SJCRH30 (cell line): ENCODE measurements at regions not wholly inside any gene's neighbourhood (a gene's known extent, or its start where the extent isn't known, plus 50 kb on each side); places are given as distances from the start of the nearest gene placed in this dataset.

Experiments
- DNase-seq, 2 experiments: peaks; one replicate each; pipeline ENCODE4 v3.0.0-alpha.2; 2015 to 2020
- H3K27ac ChIP-seq: fragments of 250-450 bp; sonication (Bioruptor Pico); 2 replicates; pipeline ENCODE4 v1.5.1; 2020; ENCODE audit warnings: mild to moderate bottlenecking, moderate library complexity
- H3K27me3 ChIP-seq: fragments of 250-450 bp; sonication (Bioruptor Pico); 2 replicates; pipeline ENCODE4 v1.5.1; 2020; ENCODE audit warnings: mild to moderate bottlenecking, moderate library complexity
- H3K36me3 ChIP-seq: fragments of 250-450 bp; sonication (Bioruptor Pico); 2 replicates; pipeline ENCODE4 v1.5.1; 2020; ENCODE audit warnings: mild to moderate bottlenecking, moderate library complexity
- H3K4me1 ChIP-seq: fragments of 250-450 bp; sonication (Bioruptor Pico); 2 replicates; pipeline ENCODE4 v1.5.1; 2020; ENCODE audit warnings: mild to moderate bottlenecking, moderate library complexity
- H3K4me3 ChIP-seq: fragments of 250-450 bp; sonication (Bioruptor Pico); 2 replicates; pipeline ENCODE4 v1.5.1; 2020; ENCODE audit warnings: mild to moderate bottlenecking, moderate library complexity
- H3K9me3 ChIP-seq: fragments of 250-450 bp; sonication (Bioruptor Pico); replicated peaks from 2 replicates; pipeline ENCODE4 v1.5.1; 2020; ENCODE audit warnings: mild to moderate bottlenecking, moderate library complexity

DNA sequence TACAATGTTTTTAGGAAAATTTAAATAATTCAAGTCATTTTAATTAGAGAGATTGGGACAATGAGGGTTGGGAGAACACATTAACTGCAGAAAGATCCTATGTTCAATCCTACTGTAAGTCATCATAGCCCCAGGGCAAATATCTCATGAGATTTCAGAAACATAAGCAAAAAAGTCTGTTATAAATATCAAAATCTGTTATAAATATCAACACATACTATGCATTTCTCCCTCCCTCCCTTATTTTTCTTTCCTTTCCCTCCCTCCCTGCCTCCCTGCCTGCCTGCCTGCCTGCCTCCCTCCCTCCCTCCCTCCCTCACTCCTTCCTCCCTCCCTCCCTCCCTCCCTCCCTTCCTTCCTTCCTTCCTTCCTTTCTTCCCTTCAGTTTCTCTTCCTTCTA is 267.3 kb upstream of the SASH1 start:
- peaks cover 17% of the 10 kb centered on the region for H3K9me3 ChIP-seq
- DNase-seq = no peak
- H3K4me3 ChIP-seq = no peak overlapping the region
- no peak overlapping the region for H3K27ac ChIP-seq
- peaks cover 11% of the 10 kb centered on the region for H3K4me1 ChIP-seq
- no peaks in the 10 kb centered on the region for H3K27me3 ChIP-seq
- H3K36me3 ChIP-seq = no peaks in the 10 kb centered on the region

GRCh38 chr6:148076051-148076450 is 266.6 kb upstream of the SASH1 start:
- H3K4me3 ChIP-seq = no peak overlapping the region

GRCh38 chr6:148080315-148080714 is 262.3 kb upstream of the SASH1 start:
- no peak overlapping the region for H3K4me3 ChIP-seq
- no peak for DNase-seq
- no peak overlapping the region for H3K27ac ChIP-seq

More at GRCh38 chr6:148076051-148076450, 266.6 kb upstream of the SASH1 start:
- no peaks in the 10 kb centered on the region for H3K36me3 ChIP-seq
- no peak overlapping the region for H3K27ac ChIP-seq
- H3K4me1 ChIP-seq = peaks cover 11% of the 10 kb centered on the region
- no peaks in the 10 kb centered on the region for H3K27me3 ChIP-seq
- no peak for DNase-seq
- H3K9me3 ChIP-seq = peaks cover 16% of the 10 kb centered on the region

GRCh38 chr6:148081076-148081475 is 261.6 kb upstream of the SASH1 start:
- Histone ChIP-seq H3K27me3 (no peaks in the 10 kb centered on the region), H3K36me3 (no peaks in the 10 kb centered on the region; the same call in 1 of the 2 replicates), H3K9me3 (peaks cover 3% of the 10 kb centered on the region; the same call in 1 of the 2 replicates), H3K4me3 (no peak overlapping the region), H3K27ac (no peak overlapping the region), H3K4me1 (peaks cover 35% of the 10 kb centered on the region)
- no peak for DNase-seq

More at GRCh38 chr6:148080315-148080714, 262.3 kb upstream of the SASH1 start:
- peaks cover 30% of the 10 kb centered on the region for H3K4me1 ChIP-seq
- H3K27me3 ChIP-seq = no peaks in the 10 kb centered on the region
- peaks cover 3% of the 10 kb centered on the region; the same call in 1 of the 2 replicates for H3K9me3 ChIP-seq
- H3K36me3 ChIP-seq = no peaks in the 10 kb centered on the region; the same call in 1 of the 2 replicates

- no peaks in the 10 kb centered on the region; the same call in 1 of the 2 replicates for H3K36me3 ChIP-seq
- H3K9me3 ChIP-seq = peaks cover 7% of the 10 kb centered on the region; the same call in 1 of the 2 replicates
- peak overlapping the region; percentile 17; the same call in 1 of the 2 replicates for H3K27ac ChIP-seq
- no peaks in the 10 kb centered on the region for H3K27me3 ChIP-seq
- DNase-seq = no peak
- no peak overlapping the region for H3K4me3 ChIP-seq
- H3K4me1 ChIP-seq = peaks cover 44% of the 10 kb centered on the region
Observed at GRCh38 chr6:148082044-148082443, 260.6 kb upstream of the SASH1 start.

- Histone ChIP-seq H3K27ac (peak overlapping the region; percentile 17), H3K4me1 (peaks cover 46% of the 10 kb centered on the region), H3K4me3 (no peak overlapping the region), H3K9me3 (peaks cover 8% of the 10 kb centered on the region; the same call in 1 of the 2 replicates), H3K36me3 (no peaks in the 10 kb centered on the region; the same call in 1 of the 2 replicates), H3K27me3 (no peaks in the 10 kb centered on the region)
- peak; percentile 47 to 72 for DNase-seq
Observed at GRCh38 chr6:148082696-148083095, 259.9 kb upstream of the SASH1 start.

- Histone ChIP-seq H3K36me3 (no peaks in the 10 kb centered on the region; the same call in 1 of the 2 replicates), H3K27ac (peak overlapping the region; percentile 93), H3K9me3 (peaks cover 6% of the 10 kb centered on the region), H3K4me3 (peak overlapping the region; percentile 41), H3K4me1 (peaks cover 46% of the 10 kb centered on the region), H3K27me3 (no peaks in the 10 kb centered on the region)
- peak; percentile 68 to 85 for DNase-seq
Observed at GRCh38 chr6:148085631-148086331, 256.9 kb upstream of the SASH1 start.

DNA sequence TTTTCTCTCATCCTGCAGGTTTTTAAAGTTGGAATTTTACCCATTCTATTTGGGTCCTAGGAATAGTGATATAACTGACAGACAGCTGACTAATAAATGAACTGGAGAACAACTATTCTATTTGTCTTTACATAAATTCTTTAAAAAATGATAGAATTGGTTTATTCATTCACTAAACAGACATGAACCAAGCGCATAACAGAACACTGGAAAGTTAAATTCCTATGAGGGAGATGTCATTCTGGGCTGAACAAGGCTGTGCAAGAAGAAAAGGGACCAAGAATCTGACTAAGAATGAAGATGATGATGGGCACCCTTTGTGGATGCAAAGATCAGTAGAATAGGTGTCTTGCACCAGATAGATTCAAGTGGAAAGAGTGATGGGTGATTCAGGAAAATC is 256.3 kb upstream of the SASH1 start:
- no peak overlapping the region for H3K4me3 ChIP-seq
- H3K36me3 ChIP-seq = no peaks in the 10 kb centered on the region; the same call in 1 of the 2 replicates
- H3K27ac ChIP-seq = peak overlapping the region; percentile 93
- H3K4me1 ChIP-seq = peaks cover 46% of the 10 kb centered on the region
- no peaks in the 10 kb centered on the region for H3K27me3 ChIP-seq
- DNase-seq = peak in 1 of 2 experiments; percentile 9
- H3K9me3 ChIP-seq = peaks cover 12% of the 10 kb centered on the region

GRCh38 chr6:148086843-148087242 is 255.8 kb upstream of the SASH1 start:
- H3K27ac ChIP-seq = peak overlapping the region; percentile 93
- no peaks in the 10 kb centered on the region for H3K27me3 ChIP-seq
- no peaks in the 10 kb centered on the region; the same call in 1 of the 2 replicates for H3K36me3 ChIP-seq
- peaks cover 14% of the 10 kb centered on the region for H3K9me3 ChIP-seq
- no peak for DNase-seq
- no peak overlapping the region for H3K4me3 ChIP-seq
- peaks cover 43% of the 10 kb centered on the region for H3K4me1 ChIP-seq

- no peak overlapping the region for H3K4me3 ChIP-seq
- no peak overlapping the region for H3K27ac ChIP-seq
- H3K27me3 ChIP-seq = no peaks in the 10 kb centered on the region
- H3K36me3 ChIP-seq = no peaks in the 10 kb centered on the region; the same call in 1 of the 2 replicates
- H3K9me3 ChIP-seq = peaks cover 17% of the 10 kb centered on the region
- H3K4me1 ChIP-seq = peaks cover 35% of the 10 kb centered on the region
- no peak for DNase-seq
Observed at GRCh38 chr6:148087659-148088058, 255.0 kb upstream of the SASH1 start.

DNA sequence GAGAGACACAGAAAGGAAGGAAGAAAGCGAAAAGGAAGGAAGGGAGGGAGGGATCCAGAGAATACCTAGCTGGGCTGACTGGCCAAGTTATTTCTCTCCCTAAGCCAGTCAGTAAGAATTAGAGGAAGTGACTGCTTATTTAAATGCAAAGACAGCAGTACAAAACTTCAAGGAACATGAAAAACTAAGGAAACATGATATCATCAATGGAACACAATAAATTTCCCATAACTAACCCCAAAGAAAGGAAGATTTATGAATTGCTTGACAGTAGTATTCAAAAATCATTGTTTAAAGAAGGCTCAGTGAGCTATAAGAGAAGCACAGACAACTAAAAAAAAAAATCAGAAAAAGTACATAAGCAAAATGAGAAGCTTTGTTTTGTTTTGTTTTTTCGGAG is 252.3 kb upstream of the SASH1 start:
- Histone ChIP-seq H3K4me3 (no peak overlapping the region), H3K9me3 (peaks cover 17% of the 10 kb centered on the region), H3K36me3 (no peaks in the 10 kb centered on the region), H3K4me1 (peaks cover 16% of the 10 kb centered on the region), H3K27ac (no peak overlapping the region), H3K27me3 (no peaks in the 10 kb centered on the region)
- DNase-seq = no peak

DNA sequence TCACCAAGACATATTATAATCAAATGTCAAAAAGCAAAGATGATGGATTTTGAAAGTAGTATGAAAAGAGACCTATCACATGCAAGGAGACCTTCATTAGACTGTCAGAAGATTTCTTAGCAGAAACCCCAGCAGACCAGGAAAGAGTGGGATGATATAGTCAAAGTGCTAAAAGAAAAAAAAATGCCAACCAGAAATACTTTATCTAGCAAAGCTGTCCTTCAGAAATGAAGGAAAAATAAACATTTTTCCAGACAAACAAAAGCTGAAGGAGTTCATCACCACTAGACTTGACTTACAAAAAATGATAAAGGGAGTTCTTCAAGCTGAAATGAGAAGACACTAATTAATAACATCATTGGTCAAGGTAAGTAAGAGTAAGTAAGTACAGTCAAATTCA is 251.2 kb upstream of the SASH1 start:
- Histone ChIP-seq H3K27ac (no peak overlapping the region), H3K9me3 (peaks cover 17% of the 10 kb centered on the region), H3K36me3 (no peaks in the 10 kb centered on the region), H3K4me3 (no peak overlapping the region), H3K27me3 (no peaks in the 10 kb centered on the region), H3K4me1 (peaks cover 8% of the 10 kb centered on the region)
- DNase-seq = no peak

DNA sequence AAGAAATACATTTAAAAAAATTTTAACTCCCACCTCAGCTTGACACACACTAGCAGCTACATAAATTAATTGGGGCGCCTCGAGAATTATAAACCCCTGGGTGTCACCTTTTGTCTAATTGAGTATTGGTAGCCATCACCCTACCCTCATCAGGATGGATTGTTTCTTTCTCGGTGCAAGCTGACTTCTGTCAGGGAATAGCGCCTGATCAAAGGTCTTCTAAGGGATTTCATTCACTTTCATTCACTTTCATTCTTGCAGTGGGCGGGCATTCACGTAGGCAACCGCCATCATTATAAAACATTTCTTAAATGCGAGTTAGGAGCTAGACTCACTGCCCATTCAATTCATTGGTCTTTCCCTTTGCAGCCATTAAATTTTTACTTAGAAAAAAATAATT is 239.2 kb upstream of the SASH1 start:
- Histone ChIP-seq H3K27ac (no peak overlapping the region), H3K9me3 (0 out of 2 replicates have a peak, but pooled peaks cover 4% of the 10 kb centered on the region), H3K4me3 (no peak overlapping the region), H3K4me1 (no peaks in the 10 kb centered on the region), H3K36me3 (no peaks in the 10 kb centered on the region), H3K27me3 (no peaks in the 10 kb centered on the region)
- DNase-seq = no peak

DNA sequence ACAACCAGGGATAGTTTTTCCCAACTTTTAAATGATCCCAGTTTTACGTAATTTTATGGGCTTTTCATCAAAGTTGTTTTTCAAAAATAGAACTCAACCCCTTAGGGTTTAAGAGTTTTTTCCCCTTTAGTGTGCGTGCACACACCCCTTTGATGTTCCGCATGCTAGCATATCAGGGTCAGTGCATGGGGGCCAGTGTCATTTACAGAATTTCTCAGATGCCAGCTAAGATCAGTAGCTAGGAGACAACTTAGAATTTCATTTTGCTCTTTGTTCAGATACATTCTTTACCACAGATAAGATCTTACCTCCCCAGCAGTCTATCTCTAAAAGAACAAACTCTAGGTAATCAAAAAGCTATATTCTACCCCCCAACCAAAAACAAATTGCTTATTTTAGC is 238.5 kb upstream of the SASH1 start:
- H3K36me3 ChIP-seq = no peaks in the 10 kb centered on the region
- no peak overlapping the region for H3K4me3 ChIP-seq
- no peak for DNase-seq
- no peak overlapping the region for H3K27ac ChIP-seq
- H3K27me3 ChIP-seq = no peaks in the 10 kb centered on the region
- no peaks in the 10 kb centered on the region for H3K4me1 ChIP-seq
- H3K9me3 ChIP-seq = no peaks in the 10 kb centered on the region

GRCh38 chr6:148105695-148106094 is 236.9 kb upstream of the SASH1 start:
- no peak for DNase-seq
- no peak overlapping the region for H3K27ac ChIP-seq
- no peaks in the 10 kb centered on the region for H3K27me3 ChIP-seq
- no peaks in the 10 kb centered on the region for H3K9me3 ChIP-seq
- H3K4me3 ChIP-seq = no peak overlapping the region
- H3K36me3 ChIP-seq = no peaks in the 10 kb centered on the region
- no peaks in the 10 kb centered on the region for H3K4me1 ChIP-seq

GRCh38 chr6:148107911-148108310 is 234.7 kb upstream of the SASH1 start:
- H3K4me1 ChIP-seq = no peaks in the 10 kb centered on the region
- no peaks in the 10 kb centered on the region for H3K36me3 ChIP-seq
- H3K9me3 ChIP-seq = no peaks in the 10 kb centered on the region
- no peak overlapping the region for H3K4me3 ChIP-seq
- no peak overlapping the region for H3K27ac ChIP-seq
- no peak for DNase-seq
- no peaks in the 10 kb centered on the region for H3K27me3 ChIP-seq
